Hepatocyte (in vitro differentiated cells): ENCODE measurements at regions not wholly inside any gene's neighbourhood (a gene's known extent, or its start where the extent isn't known, plus 50 kb on each side); places are given as distances from the start of the nearest gene placed in this dataset.

Source experiments
- DNase-seq: peaks from one replicate; pipeline ENCODE4 v3.0.0-alpha.2; 2016; ENCODE audit warnings: low spot score
- H2AFZ ChIP-seq: fragments of 200-600 bp; sonication (generic); 2 replicates; pipeline ENCODE4 v1.6.0; 2016; ENCODE audit warnings: antibody characterized with exemption, mild to moderate bottlenecking
- H3K27ac ChIP-seq: fragments of 200-600 bp; sonication (generic); 2 replicates; pipeline ENCODE4 v1.5.1; 2016; ENCODE audit warnings: mild to moderate bottlenecking
- H3K27me3 ChIP-seq: fragments of 200-600 bp; sonication (generic); 2 replicates; pipeline ENCODE4 v1.6.1; 2016
- H3K36me3 ChIP-seq: fragments of 200-600 bp; sonication (generic); replicated peaks from 2 replicates; pipeline ENCODE4 v1.5.1; 2016; ENCODE audit warnings: low read depth; ENCODE audit not compliant: insufficient read depth
- H3K4me1 ChIP-seq: fragments of 200-600 bp; sonication (generic); 2 replicates; pipeline ENCODE4 v1.5.1; 2016; ENCODE audit warnings: mild to moderate bottlenecking, moderate library complexity; ENCODE audit not compliant: insufficient read depth
- H3K4me2 ChIP-seq: fragments of 200-600 bp; sonication (generic); 2 replicates; pipeline ENCODE4 v1.6.0; 2016
- H3K4me3 ChIP-seq: fragments of 200-600 bp; sonication (generic); 2 replicates; pipeline ENCODE4 v1.5.1; 2016; ENCODE audit warnings: mild to moderate bottlenecking
- H3K79me2 ChIP-seq: fragments of 200-600 bp; sonication (generic); 2 replicates; pipeline ENCODE4 v1.6.0; 2017; ENCODE audit warnings: mild to moderate bottlenecking
- H3K9me2 ChIP-seq: fragments of 200-600 bp; sonication (generic); replicated peaks from 2 replicates; pipeline ENCODE4 v1.6.0; 2017; ENCODE audit warnings: mild to moderate bottlenecking; ENCODE audit not compliant: insufficient read depth
- H3K9me3 ChIP-seq: fragments of 200-600 bp; sonication (generic); 2 replicates; pipeline ENCODE4 v1.5.1; 2016; ENCODE audit warnings: low read depth, mild to moderate bottlenecking
- H4K20me1 ChIP-seq: fragments of 200-600 bp; sonication (generic); 2 replicates; pipeline ENCODE4 v1.6.0; 2016; ENCODE audit warnings: mild to moderate bottlenecking; ENCODE audit not compliant: insufficient read depth, poor library complexity, severe bottlenecking
- CTCF ChIP-seq: fragments of 200-600 bp; sonication (generic); IDR thresholded peaks from 2 replicates; pipeline ENCODE4 v1.5.1; 2016; ENCODE audit warnings: antibody characterized with exemption, mild to moderate bottlenecking; ENCODE audit not compliant: poor library complexity
- EZH2 ChIP-seq: fragments of 200-600 bp; sonication (generic); IDR thresholded peaks from 2 replicates; pipeline ENCODE4 v1.6.1; 2016; ENCODE audit warnings: antibody characterized with exemption, mild to moderate bottlenecking, borderline replicate concordance
- EZH2phosphoT487 ChIP-seq: fragments of 200-600 bp; sonication (generic); IDR thresholded peaks from one replicate; pipeline ENCODE4 v1.6.1; 2018; ENCODE audit warnings: antibody characterized with exemption, mild to moderate bottlenecking, low read depth, moderate library complexity; ENCODE audit not compliant: unreplicated experiment, severe bottlenecking
- WGBS: methylation state at CpG from one replicate; pipeline ENCODE4 v1.1.6; 2016; ENCODE audit warnings: low lambda C conversion rate; ENCODE audit errors: missing lambda C conversion rate; 5-methylcytosine and 5-hydroxymethylcytosine counted together

GRCh38 chr3:80157546-80157945 lies 389.7 kb upstream of the ROBO1 start:
- Histone ChIP-seq H3K9me3 (no peaks in the 10 kb centered on the region), H3K27me3 (no peaks in the 10 kb centered on the region), H2AFZ (no peak overlapping the region), H3K4me3 (no peak overlapping the region), H3K27ac (no peak overlapping the region), H3K79me2 (no peaks in the 10 kb centered on the region), H3K36me3 (no peaks in the 10 kb centered on the region), H3K9me2 (no peaks in the 10 kb centered on the region), H3K4me2 (no peak overlapping the region), H4K20me1 (no peaks in the 10 kb centered on the region), H3K4me1 (no peaks in the 10 kb centered on the region)
- TF ChIP-seq EZH2phosphoT487 (no peak), EZH2 (no peak), CTCF (no peak)
- WGBS, result 98% methylated on average over 2 of the region's 2 CpGs
- no peak for DNase-seq

- H3K4me1 ChIP-seq, result no peaks in the 10 kb centered on the region
- H3K9me3 ChIP-seq, result no peaks in the 10 kb centered on the region
- no peak overlapping the region for H2AFZ ChIP-seq
- no peaks in the 10 kb centered on the region for H3K9me2 ChIP-seq
- H3K4me2 ChIP-seq, result no peak overlapping the region
- 68% methylated on average over 3 of the region's 3 CpGs for WGBS
- H3K79me2 ChIP-seq, result no peaks in the 10 kb centered on the region
- no peak overlapping the region for H3K4me3 ChIP-seq
- no peak overlapping the region for H3K27ac ChIP-seq
- no peaks in the 10 kb centered on the region for H3K27me3 ChIP-seq
- H3K36me3 ChIP-seq, result no peaks in the 10 kb centered on the region
- H4K20me1 ChIP-seq, result no peaks in the 10 kb centered on the region
- TF ChIP-seq EZH2 (no peak), CTCF (no peak), EZH2phosphoT487 (no peak)
- DNase-seq, result no peak
Observed at GRCh38 chr3:80152692-80153091, 384.9 kb upstream of the ROBO1 start.

GRCh38 chr3:80142714-80143113 lies 374.9 kb upstream of the ROBO1 start:
- Histone ChIP-seq H3K9me3 (no peaks in the 10 kb centered on the region), H3K27ac (no peak overlapping the region), H3K27me3 (no peaks in the 10 kb centered on the region), H3K9me2 (no peaks in the 10 kb centered on the region), H3K4me1 (no peaks in the 10 kb centered on the region), H3K4me2 (no peak overlapping the region), H4K20me1 (no peaks in the 10 kb centered on the region), H3K79me2 (no peaks in the 10 kb centered on the region), H3K4me3 (no peak overlapping the region), H2AFZ (no peak overlapping the region), H3K36me3 (no peaks in the 10 kb centered on the region)
- TF ChIP-seq EZH2, result no peak
- TF ChIP-seq EZH2phosphoT487, result no peak
- no peak for TF ChIP-seq CTCF
- 74% methylated on average over 4 of the region's 4 CpGs for WGBS
- no peak for DNase-seq

GRCh38 chr3:80141557-80141956 lies 373.8 kb upstream of the ROBO1 start:
- 74% methylated on average over 2 of the region's 2 CpGs for WGBS
- no peak overlapping the region for H3K27ac ChIP-seq

More at GRCh38 chr3:80141557-80141956, 373.8 kb upstream of the ROBO1 start:
- Histone ChIP-seq H4K20me1 (no peaks in the 10 kb centered on the region), H3K9me2 (no peaks in the 10 kb centered on the region), H3K4me1 (no peaks in the 10 kb centered on the region), H3K4me3 (no peak overlapping the region), H3K36me3 (no peaks in the 10 kb centered on the region), H3K79me2 (no peaks in the 10 kb centered on the region), H3K27me3 (no peaks in the 10 kb centered on the region), H2AFZ (no peak overlapping the region), H3K4me2 (no peak overlapping the region), H3K9me3 (no peaks in the 10 kb centered on the region)
- TF ChIP-seq EZH2, result no peak
- TF ChIP-seq CTCF, result no peak
- no peak for TF ChIP-seq EZH2phosphoT487
- DNase-seq, result no peak
